Endothelial cell of umbilical vein (primary cell): ENCODE measurements at regions not wholly inside any gene's neighbourhood (a gene's known extent, or its start where the extent isn't known, plus 50 kb on each side); places are given as distances from the start of the nearest gene placed in this dataset.

ENCODE experiments used
- BruUV-seq: library from RNA; stranded (reverse); fragments of 400-500 nt; replicated peaks from 2 replicates; lab custom pipeline; 2021; lab: Mats Ljungman, UMichigan
- CTCF ChIA-PET: fragments of 300-600, 350-600 bp; sonication (Branson Sonifier 250); formaldehyde crosslinking; loops from one replicate; lab custom pipeline; 2021; ENCODE audit warnings: antibody characterized with exemption, inconsistent platforms; lab: Charles Lee
- POLR2A ChIA-PET: fragments of 300-600, 350-600 bp; sonication (Branson Sonifier 250); formaldehyde crosslinking; loops from one replicate; lab custom pipeline; 2021; ENCODE audit warnings: antibody characterized with exemption, inconsistent platforms; lab: Charles Lee
- DNase-seq: peaks from one replicate; pipeline ENCODE4 v3.0.0-alpha.2; 2011; ENCODE audit warnings: low read depth, low spot score
- FAIRE-seq: peaks from 2 replicates; lab custom pipeline; 2011; peaks lifted over from hg19 to GRCh38; lab: Jason Lieb, UNC
- H2AFZ ChIP-seq: 2 replicates; pipeline ENCODE4 v1.6.0; 2012; ENCODE audit warnings: low read depth, low read length, control low read depth, inconsistent platforms
- H3K27ac ChIP-seq: 2 replicates; pipeline ENCODE4 v1.5.1; 2011; ENCODE audit warnings: low read depth, mild to moderate bottlenecking, control low read depth, low read length, moderate library complexity; ENCODE audit not compliant: insufficient read depth
- H3K27me3 ChIP-seq, 2 experiments: 2 replicates each; pipeline versions ENCODE4 v1.6.0 to v1.6.1; 2011; ENCODE audit warnings: low read length in 2 of 2, mixed read lengths in 1 of 2; ENCODE audit not compliant: control insufficient read depth in 2 of 2, insufficient read depth in 2 of 2
- H3K36me3 ChIP-seq, 2 experiments: 2 replicates in 1 of 2; 3 replicates in 1 of 2; pipeline ENCODE4 v1.5.1; 2011; ENCODE audit warnings: low read length in 2 of 2, mild to moderate bottlenecking in 1 of 2, moderate library complexity in 1 of 2; ENCODE audit not compliant: control insufficient read depth in 2 of 2, insufficient read depth in 2 of 2; ENCODE audit errors: extremely low read depth in 1 of 2
- H3K4me1 ChIP-seq: 3 replicates; pipeline ENCODE4 v1.5.1; 2011; ENCODE audit warnings: mild to moderate bottlenecking, low read length; ENCODE audit not compliant: control insufficient read depth, insufficient read depth; ENCODE audit errors: extremely low read depth
- H3K4me2 ChIP-seq: 2 replicates; pipeline ENCODE4 v1.6.1; 2011; ENCODE audit warnings: low read length, control low read depth, mixed read lengths; ENCODE audit not compliant: insufficient read depth
- H3K4me3 ChIP-seq, 3 experiments: fragments of 200-600 bp in 1 of 3; sonication (generic), shearing (Covaris generic) in 1 of 3; replicated peaks in 1 of 3; 2 replicates each; pipeline ENCODE4 v1.5.1; 2011 to 2016; ENCODE audit warnings: control low read depth in 3 of 3, low read length in 3 of 3, mild to moderate bottlenecking in 2 of 3, inconsistent platforms in 1 of 3, low read depth in 1 of 3, moderate library complexity in 1 of 3; ENCODE audit not compliant: insufficient read depth in 1 of 3
- H3K79me2 ChIP-seq: 2 replicates; pipeline ENCODE4 v1.6.0; 2012; ENCODE audit warnings: low read length, inconsistent platforms; ENCODE audit not compliant: control insufficient read depth, insufficient read depth
- H3K9ac ChIP-seq: replicated peaks from 2 replicates; pipeline ENCODE3; 2011; ENCODE audit warnings: low read length, control low read depth; ENCODE audit not compliant: insufficient read depth; ENCODE audit errors: extremely low read depth
- H3K9me1 ChIP-seq: replicated peaks from 3 replicates; pipeline ENCODE4 v1.6.0; 2011; ENCODE audit warnings: mild to moderate bottlenecking, low read length; ENCODE audit not compliant: control insufficient read depth, insufficient read depth; ENCODE audit errors: extremely low read depth
- H3K9me3 ChIP-seq: replicated peaks from 2 replicates; pipeline ENCODE4 v1.5.1; 2012; ENCODE audit warnings: low read length, inconsistent platforms; ENCODE audit not compliant: control insufficient read depth, insufficient read depth
- H4K20me1 ChIP-seq: replicated peaks from 2 replicates; pipeline ENCODE3; 2011; ENCODE audit warnings: mild to moderate bottlenecking, low read length; ENCODE audit not compliant: control insufficient read depth, insufficient read depth; ENCODE audit errors: extremely low read depth
- CTCF ChIP-seq, 2 donors: IDR thresholded peaks; 1 replicate in 1 of 2; 2 replicates in 1 of 2; pipeline ENCODE4 v1.5.1; 2011; ENCODE audit warnings: low read length in 2 of 2, mild to moderate bottlenecking in 2 of 2, moderate library complexity in 2 of 2, control low read depth in 1 of 2, inconsistent platforms in 1 of 2, low read depth in 1 of 2; ENCODE audit not compliant: insufficient read depth in 1 of 2; ENCODE audit errors: extremely low read depth in 1 of 2
- EZH2 ChIP-seq: IDR thresholded peaks from 2 replicates; pipeline ENCODE4 v1.6.1; 2012; ENCODE audit warnings: borderline replicate concordance, low read depth, mild to moderate bottlenecking, moderate library complexity, low read length, inconsistent platforms; ENCODE audit not compliant: severe bottlenecking
- FOS ChIP-seq: IDR thresholded peaks from 2 replicates; pipeline ENCODE4 v1.6.1; 2011; ENCODE audit warnings: mild to moderate bottlenecking, low read length, moderate library complexity, borderline replicate concordance; ENCODE audit not compliant: insufficient read depth
- GATA2 ChIP-seq: IDR thresholded peaks from 2 replicates; pipeline ENCODE4 v1.7.0; 2011; ENCODE audit warnings: low read depth, mild to moderate bottlenecking, moderate library complexity, mixed read lengths, low read length; ENCODE audit not compliant: insufficient read length, insufficient read depth
- JUN ChIP-seq: IDR thresholded peaks from 2 replicates; pipeline ENCODE4 v1.6.1; 2011; ENCODE audit warnings: borderline replicate concordance, low read depth; ENCODE audit not compliant: insufficient read length, insufficient read depth
- MAX ChIP-seq: IDR thresholded peaks from 2 replicates; pipeline ENCODE4 v1.6.1; 2011; ENCODE audit not compliant: insufficient read depth, insufficient read length
- MYC ChIP-seq: IDR thresholded peaks from one replicate; pipeline ENCODE4 v1.6.1; 2011; ENCODE audit warnings: mild to moderate bottlenecking, low read depth, low read length
- POLR2A ChIP-seq: IDR thresholded peaks from 2 replicates; pipeline ENCODE4 v1.6.1; 2012; ENCODE audit warnings: low read depth, mild to moderate bottlenecking, control low read depth, low read length
- POLR2AphosphoS5 ChIP-seq: IDR thresholded peaks from 2 replicates; pipeline ENCODE4 v1.6.1; 2012; ENCODE audit warnings: low read depth, mild to moderate bottlenecking, control low read depth, low read length, moderate library complexity; ENCODE audit not compliant: insufficient read depth
- dilution Hi-C: fragments of 300-500 bp; cut with MboI; formaldehyde crosslinking; loops from one replicate; pipeline ENCODE4 v1.15.0; 2019; ENCODE audit warnings: low sequenced_read_pairs; ENCODE audit not compliant: extremely low pct_ligation_motif_present
- intact Hi-C: fragments of 100-400 bp; cut with micrococcal nuclease; formaldehyde crosslinking; loops from one replicate; pipeline ENCODE4 v1.10.0; 2022

- H3K4me2 ChIP-seq = no peak overlapping the region
- dilution Hi-C loops (no loop called here), intact Hi-C loops (no loop called here)
- FAIRE-seq (no peak), DNase-seq (no peak)
- no TSS peak for BruUV-seq
- no peak overlapping the region for H3K9ac ChIP-seq
- peaks cover 5% of the 10 kb centered on the region for H3K9me3 ChIP-seq
- no peaks in the 10 kb centered on the region for H4K20me1 ChIP-seq
- no peak overlapping the region for H3K27ac ChIP-seq
- CTCF ChIA-PET = no interaction called here
- POLR2A ChIA-PET = no interaction called here
- H3K79me2 ChIP-seq = no peaks in the 10 kb centered on the region
- no peaks in the 10 kb centered on the region for H3K4me1 ChIP-seq
- no peak overlapping the region for H2AFZ ChIP-seq
- H3K9me1 ChIP-seq = no peaks in the 10 kb centered on the region
- no peak overlapping the region for H3K4me3 ChIP-seq
- no peaks in the 10 kb centered on the region for H3K27me3 ChIP-seq
- no peaks in the 10 kb centered on the region for H3K36me3 ChIP-seq
- TF ChIP-seq JUN = no peak
- no peak for TF ChIP-seq GATA2
- no peak for TF ChIP-seq EZH2
- no peak for TF ChIP-seq MAX
- TF ChIP-seq CTCF (IDR thresholded peaks at IDR 0.05; ENCODE audit: extremely low read depth in 1 of 2, insufficient read depth in 1 of 2, low read depth in 1 of 2, low read length in 2 of 2) = no peak
These were observed 1328.3 kb downstream of the TECRL start for GRCh38 chr4:63080934-63081333.

- no peak overlapping the region for H3K4me2 ChIP-seq
- no peak overlapping the region for H3K4me3 ChIP-seq
- FAIRE-seq (no peak), DNase-seq (no peak)
- no TSS peak for BruUV-seq
- no peaks in the 10 kb centered on the region for H4K20me1 ChIP-seq
- intact Hi-C loops = no loop called here
- no peaks in the 10 kb centered on the region for H3K36me3 ChIP-seq
- no peak overlapping the region for H3K27ac ChIP-seq
- dilution Hi-C loops = no loop called here
- H3K4me1 ChIP-seq = no peaks in the 10 kb centered on the region
- H3K9me3 ChIP-seq = no peaks in the 10 kb centered on the region
- ChIA-PET POLR2A (no interaction called here), CTCF (no interaction called here)
- no peak overlapping the region for H2AFZ ChIP-seq
- H3K9ac ChIP-seq = no peak overlapping the region
- TF ChIP-seq POLR2AphosphoS5 = no peak
- no peak for TF ChIP-seq MAX
- TF ChIP-seq MYC = no peak
- no peak for TF ChIP-seq FOS
- TF ChIP-seq GATA2 = no peak
- no peak for TF ChIP-seq EZH2
- TF ChIP-seq CTCF (IDR thresholded peaks at IDR 0.05; ENCODE audit: extremely low read depth in 1 of 2, insufficient read depth in 1 of 2, low read depth in 1 of 2, low read length in 2 of 2) = no peak
- TF ChIP-seq POLR2A = no peak
- TF ChIP-seq JUN = no peak
- H3K9me1 ChIP-seq = no peaks in the 10 kb centered on the region
- no peaks in the 10 kb centered on the region for H3K27me3 ChIP-seq
- no peaks in the 10 kb centered on the region for H3K79me2 ChIP-seq
These were observed 1345.5 kb downstream of the TECRL start for GRCh38 chr4:63063760-63064159.
